GM20431 (cell line): ENCODE measurements at regions not wholly inside any gene's neighbourhood (a gene's known extent, or its start where the extent isn't known, plus 50 kb on each side); places are given as distances from the start of the nearest gene placed in this dataset.

Experiments used
- in situ Hi-C: fragments of 300-500 bp; cut with MseI, MboI; formaldehyde crosslinking; loops from one replicate; pipeline ENCODE4 v1.15.0; 2020; ENCODE audit warnings: low sequenced_read_pairs; ENCODE audit not compliant: unreplicated experiment

DNA sequence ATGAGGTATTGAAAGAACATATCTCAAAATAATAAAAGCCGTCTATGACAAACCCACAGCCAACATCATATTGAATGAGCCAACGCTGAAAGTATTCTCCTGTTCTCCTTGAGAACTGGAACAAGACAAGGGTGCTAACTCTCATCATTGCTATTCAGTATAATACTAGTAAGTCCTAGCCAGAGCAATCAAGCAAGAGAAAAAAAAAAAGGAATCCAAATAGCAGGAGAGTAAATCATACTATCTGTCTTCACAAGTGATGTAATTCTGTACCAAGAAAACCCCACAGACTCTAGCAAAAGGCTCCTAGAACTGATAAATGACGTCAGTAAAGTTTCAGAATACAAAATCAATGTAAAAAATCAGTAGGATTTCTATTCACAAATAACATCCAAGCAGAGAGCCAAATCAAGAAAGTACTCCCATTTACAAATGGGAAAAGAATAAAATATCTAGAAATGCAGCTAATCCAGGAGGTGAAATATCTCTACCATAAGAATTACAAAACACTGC lies 1632.8 kb downstream of the NCAM2 start:
- in situ Hi-C loops, result no loop called here

- in situ Hi-C loops, result no loop called here
Observed at GRCh38 chr21:22632176-22632575, 1634.0 kb downstream of the NCAM2 start.

DNA sequence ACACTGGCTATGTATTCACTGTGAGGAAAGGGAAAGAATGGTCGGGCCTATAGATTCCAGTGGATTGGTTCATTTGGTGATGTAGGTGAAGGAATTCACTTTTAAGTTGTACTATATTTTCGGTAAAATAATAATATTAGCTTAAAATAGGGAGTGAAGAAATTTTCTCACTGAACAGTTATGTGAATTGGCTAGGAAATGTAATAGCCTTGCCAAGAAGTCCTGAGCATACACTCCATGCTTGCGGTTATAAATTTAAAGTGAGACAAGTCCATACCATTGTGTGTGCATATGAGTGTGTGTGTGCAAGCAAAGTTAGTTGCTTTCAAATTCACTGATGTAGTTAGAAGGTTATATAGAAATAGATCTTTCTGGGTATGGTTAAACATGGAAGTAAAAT lies 1651.0 kb downstream of the NCAM2 start:
- in situ Hi-C loops, result no loop called here

- in situ Hi-C loops, result no loop called here
Observed at GRCh38 chr21:22650226-22650625, 1652.0 kb downstream of the NCAM2 start.

GRCh38 chr21:22657781-22658180 lies 1659.6 kb downstream of the NCAM2 start:
- in situ Hi-C loops, result no loop called here

DNA sequence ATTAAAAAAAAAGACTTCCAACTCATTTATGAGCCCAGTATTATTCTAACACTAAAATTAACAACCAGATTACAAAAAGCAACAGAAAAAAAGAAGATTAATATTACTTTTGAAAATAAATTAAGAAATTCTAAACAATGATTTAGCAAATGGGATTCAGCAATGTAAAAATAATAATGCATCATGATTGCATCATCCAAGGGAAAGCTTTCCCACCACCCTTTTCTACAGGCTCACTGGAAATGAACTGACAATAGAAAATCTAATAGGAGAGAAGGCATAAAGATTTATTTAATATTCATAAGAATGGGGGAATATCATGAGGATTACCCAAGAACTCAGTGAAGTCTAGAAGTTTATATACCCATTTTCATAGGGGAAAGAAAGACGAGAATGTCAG lies 1671.9 kb downstream of the NCAM2 start:
- in situ Hi-C loops, result no loop called here

DNA sequence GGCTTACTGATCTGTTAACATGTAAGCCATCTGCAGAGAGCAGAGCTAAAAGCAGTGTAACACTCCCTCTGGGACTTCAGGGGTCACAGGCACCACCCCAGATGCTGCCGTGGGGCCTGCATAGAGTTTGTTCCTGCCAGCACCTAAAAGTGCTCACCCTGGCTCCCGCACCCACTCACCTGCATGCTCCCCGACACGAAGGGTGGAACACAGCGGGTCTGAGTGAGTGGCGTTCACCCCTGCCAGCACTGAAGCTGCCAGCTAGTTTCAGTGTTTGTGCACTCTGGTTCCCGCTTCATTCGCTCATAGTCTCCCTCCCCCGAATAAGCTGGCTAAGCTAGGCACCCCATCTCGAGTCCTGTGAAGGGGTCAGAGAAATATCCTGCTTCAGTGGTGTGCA lies 1681.0 kb downstream of the NCAM2 start:
- in situ Hi-C loops, result no loop called here

- in situ Hi-C loops, result no loop called here
Observed at GRCh38 chr21:22691658-22692057, 1693.4 kb downstream of the NCAM2 start.

DNA sequence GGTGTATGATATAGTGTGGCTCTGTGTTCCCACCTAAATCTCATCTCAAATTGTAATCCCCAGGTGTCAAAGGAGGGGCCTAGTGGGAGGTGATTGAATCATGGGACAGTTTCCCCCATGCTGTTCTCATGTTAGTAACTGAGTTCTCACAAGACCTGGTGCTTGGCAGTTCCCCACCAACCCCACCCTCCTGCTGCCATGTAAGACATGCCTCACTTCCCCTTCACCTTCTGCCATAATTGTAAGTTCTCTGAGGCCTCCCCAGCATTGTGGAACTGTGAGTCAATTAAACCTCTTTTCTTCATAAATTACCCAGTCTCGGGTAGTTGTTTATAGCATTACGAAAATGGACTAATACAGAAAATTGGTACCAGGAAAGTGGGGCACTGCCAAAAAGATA lies 1705.3 kb downstream of the NCAM2 start:
- in situ Hi-C loops, result no loop called here

DNA sequence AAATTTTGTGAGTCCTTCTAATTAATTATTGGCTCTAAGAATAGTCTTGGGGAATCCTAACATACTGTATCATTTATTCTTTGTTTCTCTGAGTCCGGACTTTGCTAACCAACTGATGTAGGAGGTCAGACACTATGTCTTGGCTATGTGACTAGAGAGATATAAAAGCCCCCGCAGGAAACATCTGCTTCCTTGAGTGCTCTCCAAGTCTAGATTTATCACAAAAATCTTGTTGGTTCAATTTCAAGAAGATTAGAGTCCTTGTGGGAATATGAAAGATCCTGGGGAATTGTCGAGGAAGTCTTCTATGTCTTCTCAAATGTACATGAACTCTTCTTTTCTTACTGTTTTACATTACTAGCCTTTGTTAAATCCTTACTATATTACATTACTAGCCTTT lies 1712.5 kb downstream of the NCAM2 start:
- in situ Hi-C loops, result no loop called here

DNA sequence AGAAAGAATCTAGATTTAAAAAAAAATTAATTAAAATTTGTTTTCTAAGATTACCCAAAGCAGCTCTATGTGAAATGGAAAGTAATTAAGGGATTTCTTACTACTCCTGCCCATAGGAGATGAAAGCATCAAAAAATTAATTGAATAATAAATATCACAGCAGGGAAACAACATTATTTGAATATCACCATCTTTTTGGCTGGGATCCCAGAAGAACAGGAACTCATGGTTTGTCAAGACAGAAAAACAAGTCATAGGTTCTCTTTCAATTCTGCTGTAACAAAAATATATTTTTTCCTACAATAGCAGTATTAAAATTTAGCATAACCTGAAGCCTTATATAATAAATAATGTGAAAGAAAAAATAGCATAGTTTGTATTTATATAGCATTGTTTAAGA lies 1713.4 kb downstream of the NCAM2 start:
- in situ Hi-C loops, result no loop called here

DNA sequence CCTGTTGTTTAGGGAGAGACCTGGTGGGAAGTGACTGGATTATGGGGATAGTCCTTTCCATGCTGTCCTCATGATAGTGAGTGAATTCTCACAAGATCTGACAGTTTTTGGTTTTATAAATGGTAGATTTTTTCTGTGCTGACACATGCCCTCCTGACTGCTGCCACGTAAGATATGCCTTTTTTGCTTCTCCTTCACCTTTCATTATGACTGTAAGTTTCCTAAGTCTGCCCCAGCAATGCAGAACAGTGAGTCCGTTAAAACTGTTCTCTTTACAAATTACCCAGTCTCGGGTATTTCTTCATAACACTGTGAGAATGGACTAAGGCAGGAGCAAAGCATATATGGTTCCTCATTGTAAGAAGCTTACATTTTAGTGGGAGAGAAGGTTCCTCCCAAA lies 1727.2 kb downstream of the NCAM2 start:
- in situ Hi-C loops, result no loop called here

DNA sequence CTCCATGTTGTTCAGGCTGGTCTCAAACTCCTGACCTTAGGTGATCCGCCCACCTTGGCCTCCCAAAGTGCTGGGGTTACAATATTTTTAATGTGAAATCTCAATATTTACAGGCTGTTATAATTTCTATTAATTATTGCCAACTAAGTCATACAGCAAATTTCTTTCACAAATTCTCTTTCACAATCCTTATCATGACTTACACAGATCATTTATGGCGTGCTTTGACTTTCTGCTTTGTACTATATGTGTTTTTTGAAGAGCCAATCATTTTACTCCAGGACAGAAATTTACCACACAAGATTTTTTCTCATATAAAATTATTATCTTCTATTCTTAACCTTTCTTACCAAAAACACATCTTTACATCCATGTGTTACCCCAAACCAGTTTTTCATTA lies 1729.9 kb downstream of the NCAM2 start:
- in situ Hi-C loops, result no loop called here

GRCh38 chr21:22743085-22743484 lies 1744.9 kb downstream of the NCAM2 start:
- in situ Hi-C loops, result no loop called here

DNA sequence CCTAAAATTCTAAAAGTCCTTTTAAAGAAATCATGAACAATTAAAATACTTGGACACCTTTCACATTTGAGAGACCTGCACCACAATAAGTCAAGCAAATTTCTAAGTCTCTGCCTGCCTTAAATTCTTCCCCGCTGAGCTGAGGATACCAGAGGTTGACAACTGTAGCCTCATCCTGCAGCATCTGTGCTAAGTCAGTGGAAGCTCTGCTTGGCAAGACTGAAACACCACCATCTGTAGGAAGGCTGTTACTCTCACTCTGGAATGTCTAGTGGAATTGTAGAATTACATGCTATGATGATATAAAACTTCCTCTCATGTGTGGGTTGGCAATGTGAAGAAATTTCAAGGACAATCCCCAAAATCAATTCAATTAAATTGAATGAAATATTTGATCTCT lies 1756.5 kb downstream of the NCAM2 start:
- in situ Hi-C loops, result no loop called here

DNA sequence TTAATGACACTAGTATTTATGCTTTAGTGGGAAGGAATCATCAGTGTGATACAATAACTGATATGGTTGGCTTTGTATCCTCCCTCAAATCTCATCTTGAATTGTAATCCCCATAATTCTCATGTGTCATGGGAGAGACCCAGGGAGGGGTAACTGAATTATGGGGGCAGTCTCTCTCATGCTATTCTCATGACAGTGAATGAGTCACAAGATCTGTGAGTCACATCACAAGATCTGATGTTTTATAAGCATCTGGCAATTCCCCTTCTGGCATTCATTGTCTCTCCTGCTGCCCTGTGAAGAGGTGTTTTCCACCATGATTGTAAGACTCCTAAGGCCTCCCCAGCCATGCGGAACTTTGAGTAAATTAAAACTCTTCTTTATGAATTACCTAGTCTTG lies 1760.3 kb downstream of the NCAM2 start:
- in situ Hi-C loops, result no loop called here

GRCh38 chr21:22762463-22762862 lies 1764.3 kb downstream of the NCAM2 start:
- in situ Hi-C loops, result no loop called here

DNA sequence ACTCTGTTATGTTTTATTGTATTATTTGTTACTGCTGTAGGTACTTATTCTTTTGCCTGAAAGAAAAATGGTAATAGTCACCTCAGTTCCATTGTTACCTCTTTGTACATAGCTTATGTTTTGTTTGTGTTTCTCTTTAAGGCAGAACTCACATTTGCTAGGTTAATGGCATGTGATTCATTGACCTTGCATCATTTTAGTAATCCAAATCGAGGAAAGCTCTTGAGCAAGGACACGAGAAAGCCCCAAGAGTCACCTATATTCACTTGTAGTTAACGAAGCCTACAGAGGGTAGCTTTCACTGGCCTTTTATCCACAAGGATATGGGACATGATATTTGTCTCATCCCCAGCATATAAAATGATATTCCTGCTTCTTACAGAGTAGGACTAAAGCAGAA lies 1765.2 kb downstream of the NCAM2 start:
- in situ Hi-C loops, result no loop called here

DNA sequence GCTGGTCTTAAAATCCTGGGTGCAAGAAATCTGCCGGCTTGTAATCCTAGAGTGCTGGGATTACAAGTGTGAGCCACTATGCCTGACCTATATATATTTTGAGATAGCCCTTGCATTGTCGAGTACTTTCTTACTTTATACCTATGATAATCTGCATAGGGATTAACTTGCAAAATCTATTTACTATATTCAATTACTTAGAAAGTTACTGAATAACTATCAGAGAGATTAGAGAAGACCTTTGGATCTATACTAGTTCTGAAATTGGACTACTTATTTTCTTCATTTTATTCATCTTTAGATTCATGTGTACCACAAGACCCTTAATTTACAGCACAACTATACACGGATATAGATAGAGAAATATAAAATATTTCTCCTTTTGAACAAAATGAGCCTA lies 1766.0 kb downstream of the NCAM2 start:
- in situ Hi-C loops, result no loop called here

GRCh38 chr21:22791376-22791775 lies 1793.2 kb downstream of the NCAM2 start:
- in situ Hi-C loops, result loop anchor here (25.0 kb wide), 1 partner anchor 1779 kb away; no protein-coding TSS in a partner anchor

DNA sequence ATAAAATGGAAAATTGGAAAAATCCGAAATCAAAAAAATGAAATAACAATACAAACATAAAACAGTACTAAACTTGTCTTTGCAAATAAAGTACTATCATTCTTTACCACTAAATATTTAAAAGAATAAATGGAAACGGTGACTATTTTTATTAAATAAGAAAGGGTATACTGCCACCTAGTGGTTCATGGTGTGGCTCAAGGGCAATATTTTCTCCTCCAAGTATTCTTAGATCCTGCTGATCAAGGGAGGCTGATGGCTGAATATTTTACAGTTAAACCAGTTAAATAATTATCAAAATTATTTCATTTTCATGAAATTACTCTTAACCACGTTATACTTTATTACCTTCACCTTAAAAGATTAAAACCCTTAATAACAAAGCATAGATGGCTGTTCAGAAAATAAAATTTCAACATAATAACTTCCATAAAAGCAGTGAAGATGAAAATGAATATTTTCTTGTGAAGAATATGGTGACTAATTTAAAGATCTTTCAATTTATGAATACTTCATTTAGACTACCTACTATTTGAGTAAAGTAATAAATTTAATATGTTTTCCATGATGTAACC lies 1793.9 kb downstream of the NCAM2 start:
- in situ Hi-C loops, result loop anchor here (25.0 kb wide), 1 partner anchor 1780 kb away; no protein-coding TSS in a partner anchor

DNA sequence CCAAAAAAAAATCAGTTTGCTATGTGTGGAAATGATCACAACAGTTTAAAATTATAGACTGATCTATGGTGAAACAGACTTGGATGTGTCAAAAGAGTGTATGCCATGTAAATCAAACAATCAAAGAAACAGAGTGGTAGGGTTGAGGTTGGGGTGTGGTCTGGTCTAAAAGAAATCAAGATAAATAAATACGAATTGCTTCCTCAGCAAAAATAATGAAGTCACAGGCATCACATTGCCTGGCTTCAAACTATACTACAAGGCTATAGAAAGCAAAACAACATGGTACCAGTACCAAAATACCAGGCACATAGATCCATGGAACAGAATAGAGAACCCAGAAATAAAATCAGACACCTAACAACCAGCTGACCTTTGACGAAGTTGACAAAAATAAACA lies 1796.9 kb downstream of the NCAM2 start:
- in situ Hi-C loops, result loop anchor here (25.0 kb wide), 1 partner anchor 1783 kb away; no protein-coding TSS in a partner anchor
